PC-3 (cell line): ENCODE measurements at regions not wholly inside any gene's neighbourhood (a gene's known extent, or its start where the extent isn't known, plus 50 kb on each side); places are given as distances from the start of the nearest gene placed in this dataset.

Experiments used
- ATAC-seq: fragments of 200-7000 bp; cut with Tn5 transposase; 2 replicates; pipeline ENCODE4 v1.9.1; 2020; ENCODE audit warnings: mild to moderate bottlenecking, moderate library complexity
- BruUV-seq: library from RNA; stranded (reverse); fragments of 400-500 nt; replicated peaks from 2 replicates; lab custom pipeline; 2021; lab: Mats Ljungman, UMichigan
- CTCF ChIA-PET: fragments of 300-600 bp; sonication (Branson Sonifier 250); formaldehyde crosslinking; loops from one replicate; lab custom pipeline; 2022; ENCODE audit warnings: antibody characterized with exemption; lab: Charles Lee
- POLR2A ChIA-PET: fragments of 300-600 bp; sonication (Branson Sonifier 250); formaldehyde crosslinking; loops from one replicate; lab custom pipeline; 2022; ENCODE audit warnings: antibody characterized with exemption; ENCODE audit not compliant: unreplicated experiment; lab: Charles Lee
- DNase-seq: peaks from one replicate; pipeline ENCODE4 v3.0.0-alpha.2; 2015
- H2AFZ ChIP-seq: fragments of 300-600 bp; sonication (generic); 2 replicates; pipeline ENCODE4 v1.6.0; 2016; ENCODE audit warnings: antibody characterized with exemption, low read length
- H3F3A ChIP-seq: fragments of 300-600 bp; sonication (generic); one replicate; pipeline ENCODE4 v1.6.0; 2017; ENCODE audit warnings: antibody characterized with exemption, low read length, control low read depth, mild to moderate bottlenecking; ENCODE audit not compliant: unreplicated experiment
- H3K27ac ChIP-seq: fragments of 300-600 bp; sonication (generic); 2 replicates; pipeline ENCODE4 v1.5.1; 2016; ENCODE audit warnings: mild to moderate bottlenecking, low read length
- H3K27me3 ChIP-seq: fragments of 300-600 bp; sonication (generic); 2 replicates; pipeline ENCODE4 v1.6.1; 2016; ENCODE audit warnings: low read length, mixed read lengths
- H3K36me3 ChIP-seq: fragments of 300-600 bp; sonication (generic); 2 replicates; pipeline ENCODE4 v1.6.1; 2016; ENCODE audit warnings: low read depth, mixed run types, low read length, mixed read lengths
- H3K4me1 ChIP-seq: fragments of 300-600 bp; sonication (generic); 2 replicates; pipeline ENCODE4 v1.5.1; 2016; ENCODE audit warnings: low read length; ENCODE audit not compliant: insufficient read depth
- H3K4me2 ChIP-seq: fragments of 300-600 bp; sonication (generic); 2 replicates; pipeline ENCODE4 v1.6.0; 2016; ENCODE audit warnings: low read length
- H3K4me3 ChIP-seq: fragments of 300-600 bp; sonication (generic); 2 replicates; pipeline ENCODE4 v1.5.1; 2016; ENCODE audit warnings: mild to moderate bottlenecking, low read length, mixed read lengths
- H3K79me2 ChIP-seq: fragments of 300-600 bp; sonication (generic); 2 replicates; pipeline ENCODE4 v1.6.1; 2017; ENCODE audit warnings: low read length, mixed read lengths
- H3K9ac ChIP-seq: fragments of 300-600 bp; sonication (generic); 2 replicates; pipeline ENCODE4 v1.6.0; 2016; ENCODE audit warnings: mild to moderate bottlenecking, low read length
- H3K9me2 ChIP-seq: fragments of 300-600 bp; sonication (generic); replicated peaks from 2 replicates; pipeline ENCODE4 v1.6.1; 2016; ENCODE audit warnings: mixed run types, low read length, mixed read lengths
- H3K9me3 ChIP-seq: fragments of 300-600 bp; sonication (generic); 2 replicates; pipeline ENCODE4 v1.6.1; 2016; ENCODE audit warnings: low read length, mixed read lengths
- H4K20me1 ChIP-seq: fragments of 300-600 bp; sonication (generic); 2 replicates; pipeline ENCODE4 v1.6.1; 2016; ENCODE audit warnings: low read length, mixed read lengths
- CTCF ChIP-seq: fragments of 300-600 bp; sonication (generic); conservative IDR thresholded peaks from 2 replicates; pipeline ENCODE4 v1.5.1; 2017; ENCODE audit warnings: antibody characterized with exemption, low read depth, mild to moderate bottlenecking, low read length
- EZH2 ChIP-seq: fragments of 300-600 bp; sonication (generic); IDR thresholded peaks from one replicate; pipeline ENCODE4 v1.6.1; 2017; ENCODE audit warnings: antibody characterized with exemption, mild to moderate bottlenecking, low read length; ENCODE audit not compliant: unreplicated experiment
- EZH2phosphoT487 ChIP-seq: fragments of 300-600 bp; sonication (generic); IDR thresholded peaks from 2 replicates; pipeline ENCODE4 v1.6.1; 2018; ENCODE audit warnings: mild to moderate bottlenecking, antibody characterized with exemption, low read length, borderline replicate concordance
- intact Hi-C: fragments of 100-400 bp; cut with micrococcal nuclease; formaldehyde crosslinking; loops from 2 replicates; pipeline ENCODE4 v1.9.0; 2023

- Histone ChIP-seq H3K79me2 (no peaks in the 10 kb centered on the region), H2AFZ (no peak overlapping the region), H3K9ac (no peak overlapping the region), H3K4me2 (no peak overlapping the region), H3K27me3 (no peaks in the 10 kb centered on the region), H3K9me3 (peaks cover 12% of the 10 kb centered on the region; the same call in 1 of the 2 replicates), H3K4me3 (no peak overlapping the region), H3K27ac (no peak overlapping the region), H3K36me3 (no peaks in the 10 kb centered on the region), H3K4me1 (no peaks in the 10 kb centered on the region), H4K20me1 (no peaks in the 10 kb centered on the region), H3K9me2 (no peaks in the 10 kb centered on the region), H3F3A (no peaks in the 10 kb centered on the region)
- CTCF ChIA-PET, result no interaction called here
- POLR2A ChIA-PET, result no interaction called here
- TF ChIP-seq EZH2phosphoT487 (no peak), EZH2 (no peak), CTCF (no peak)
- no TSS peak for BruUV-seq
- ATAC-seq (no peak), DNase-seq (no peak)
- intact Hi-C loops, result loop anchor here (10.0 kb wide), 1 partner anchor 165 kb away; no protein-coding TSS in a partner anchor
Observed at GRCh38 chrX:78540171-78540570, 119.0 kb downstream of the RTL3 start.

- H3K4me2 ChIP-seq, result no peak overlapping the region
- no peak overlapping the region for H3K4me3 ChIP-seq
- BruUV-seq, result no TSS peak
- H3K4me1 ChIP-seq, result peaks cover 12% of the 10 kb centered on the region
- intact Hi-C loops, result no loop called here
- no peaks in the 10 kb centered on the region for H3K9me3 ChIP-seq
- no peaks in the 10 kb centered on the region for H3K36me3 ChIP-seq
- CTCF ChIA-PET, result no interaction called here
- no peaks in the 10 kb centered on the region for H4K20me1 ChIP-seq
- no peak for DNase-seq
- no peaks in the 10 kb centered on the region for H3K79me2 ChIP-seq
- H2AFZ ChIP-seq, result no peak overlapping the region
- no peaks in the 10 kb centered on the region for H3K9me2 ChIP-seq
- no peaks in the 10 kb centered on the region for H3K27me3 ChIP-seq
- ATAC-seq, result no peak
- H3F3A ChIP-seq, result no peaks in the 10 kb centered on the region
- no peak overlapping the region for H3K27ac ChIP-seq
- H3K9ac ChIP-seq, result no peak overlapping the region
- TF ChIP-seq EZH2phosphoT487 (no peak), CTCF (no peak), EZH2 (no peak)
- POLR2A ChIA-PET, result no interaction called here
Observed at GRCh38 chrX:78534221-78534620, 124.9 kb downstream of the RTL3 start.

GRCh38 chrX:78532363-78532762 lies 126.8 kb downstream of the RTL3 start:
- H3K27me3 ChIP-seq, result no peaks in the 10 kb centered on the region
- POLR2A ChIA-PET, result no interaction called here
- H3K4me2 ChIP-seq, result 0 out of 2 replicates have a peak overlapping the region, but pooled peaks have one; percentile 36
- ATAC-seq (peak; percentile 78), DNase-seq (peak; percentile 51)
- H3K9ac ChIP-seq, result no peak overlapping the region
- no peak overlapping the region for H3K27ac ChIP-seq
- H3K36me3 ChIP-seq, result no peaks in the 10 kb centered on the region
- BruUV-seq, result no TSS peak
- H3K4me3 ChIP-seq, result no peak overlapping the region
- H3K9me3 ChIP-seq, result no peaks in the 10 kb centered on the region
- no peaks in the 10 kb centered on the region for H3K9me2 ChIP-seq
- H4K20me1 ChIP-seq, result no peaks in the 10 kb centered on the region
- peaks cover 20% of the 10 kb centered on the region for H3K4me1 ChIP-seq
- no peaks in the 10 kb centered on the region for H3F3A ChIP-seq
- no peaks in the 10 kb centered on the region for H3K79me2 ChIP-seq
- TF ChIP-seq CTCF (no peak), EZH2 (no peak), EZH2phosphoT487 (no peak)
- intact Hi-C loops, result no loop called here
- CTCF ChIA-PET, result no interaction called here
- H2AFZ ChIP-seq, result no peak overlapping the region
